ENCODE measurements at regions not wholly inside any gene's neighbourhood (a gene's known extent, or its start where the extent isn't known, plus 50 kb on each side); places are given as distances from the start of the nearest gene placed in this dataset.

DNA sequence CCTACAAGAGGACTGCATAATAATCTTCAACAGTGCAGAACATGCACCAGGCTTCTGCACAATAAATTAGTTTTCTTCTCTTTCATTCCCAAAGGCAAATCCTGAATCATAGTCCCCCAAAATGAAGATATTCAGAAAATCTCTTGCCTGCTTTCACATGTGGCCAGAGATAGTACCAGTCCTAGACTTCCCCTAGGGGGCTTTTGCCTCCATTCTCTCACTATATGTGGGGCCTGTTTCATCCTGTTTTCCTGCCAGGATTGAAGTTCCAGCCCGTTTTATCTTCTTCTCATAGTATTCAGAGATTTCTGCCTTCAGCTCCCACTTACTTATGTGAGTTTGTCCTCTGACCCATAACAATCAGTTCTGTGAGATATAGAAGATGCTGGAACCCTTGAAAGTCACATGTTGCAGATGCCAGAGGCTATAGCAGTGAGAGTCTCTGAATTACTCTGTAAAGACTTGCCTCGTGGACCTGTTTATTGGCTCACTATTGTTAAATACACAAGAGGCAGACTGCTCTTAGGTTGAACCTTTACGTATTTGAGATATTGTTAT is 421.9 kb upstream of the PCDH9 start:
- peak; percentile 38 for TF ChIP-seq CTCF (IDR thresholded peaks at IDR 0.05; ENCODE audit: low read depth, low read length)
- Histone ChIP-seq H3K27me3 (no peaks in the 10 kb centered on the region), H3K9me3 (no peaks in the 10 kb centered on the region), H3K4me3 (ENCODE audit: low read depth, low read length) (no peak overlapping the region), H3K4me1 (no peaks in the 10 kb centered on the region), H3K36me3 (no peaks in the 10 kb centered on the region)
- no peak for DNase-seq

- Histone ChIP-seq H3K36me3 (no peaks in the 10 kb centered on the region), H3K9me3 (no peaks in the 10 kb centered on the region), H3K27me3 (no peaks in the 10 kb centered on the region), H3K4me1 (no peaks in the 10 kb centered on the region), H3K4me3 (ENCODE audit: low read depth, low read length) (no peak overlapping the region)
- no peak for TF ChIP-seq CTCF (IDR thresholded peaks at IDR 0.05; ENCODE audit: low read depth, low read length)
- no peak for DNase-seq
Observed at GRCh38 chr13:67650471-67650870, 420.3 kb upstream of the PCDH9 start.

- Histone ChIP-seq H3K4me3 (ENCODE audit: low read depth, low read length) (no peak overlapping the region), H3K4me1 (no peaks in the 10 kb centered on the region), H3K9me3 (no peaks in the 10 kb centered on the region), H3K36me3 (no peaks in the 10 kb centered on the region), H3K27me3 (no peaks in the 10 kb centered on the region)
- TF ChIP-seq CTCF (IDR thresholded peaks at IDR 0.05; ENCODE audit: low read depth, low read length), result no peak
- DNase-seq, result no peak
Observed at GRCh38 chr13:67645874-67646467, 415.8 kb upstream of the PCDH9 start.

- DNase-seq, result no peak
Observed at GRCh38 chr13:67643516-67644055, 413.4 kb upstream of the PCDH9 start.

DNA sequence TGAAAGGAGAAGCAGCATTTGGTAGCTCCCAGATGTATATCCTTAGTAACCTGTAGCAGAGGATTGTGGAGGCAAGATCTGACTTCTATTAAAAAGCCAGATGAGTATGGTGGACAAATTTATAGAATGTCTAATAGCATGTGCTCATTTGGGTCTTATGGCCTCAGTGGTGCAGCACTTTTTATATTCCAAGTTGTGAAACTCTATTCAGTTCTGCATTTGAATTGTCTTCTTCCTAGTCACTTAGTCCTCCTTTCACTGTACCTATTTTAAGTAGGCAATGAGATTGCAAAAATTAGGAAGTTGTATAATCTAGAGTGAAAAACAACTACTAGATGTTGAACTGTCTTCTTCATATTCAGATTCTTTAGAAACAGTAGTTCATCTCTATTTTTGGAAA is 412.5 kb upstream of the PCDH9 start:
- Histone ChIP-seq H3K27me3 (no peaks in the 10 kb centered on the region), H3K4me1 (no peaks in the 10 kb centered on the region), H3K4me3 (ENCODE audit: low read depth, low read length) (no peak overlapping the region), H3K36me3 (no peaks in the 10 kb centered on the region), H3K9me3 (no peaks in the 10 kb centered on the region)
- DNase-seq, result no peak
- no peak for TF ChIP-seq CTCF (IDR thresholded peaks at IDR 0.05; ENCODE audit: low read depth, low read length)

More at GRCh38 chr13:67643516-67644055, 413.4 kb upstream of the PCDH9 start:
- Histone ChIP-seq H3K4me3 (ENCODE audit: low read depth, low read length) (no peak overlapping the region), H3K36me3 (no peaks in the 10 kb centered on the region), H3K9me3 (no peaks in the 10 kb centered on the region), H3K27me3 (no peaks in the 10 kb centered on the region), H3K4me1 (no peaks in the 10 kb centered on the region)
- peak; percentile 34 for TF ChIP-seq CTCF (IDR thresholded peaks at IDR 0.05; ENCODE audit: low read depth, low read length)

GRCh38 chr13:67635754-67636153 is 405.6 kb upstream of the PCDH9 start:
- H3K4me1 ChIP-seq, result peaks cover 6% of the 10 kb centered on the region
- no peaks in the 10 kb centered on the region for H3K9me3 ChIP-seq
- H3K4me3 ChIP-seq (ENCODE audit: low read depth, low read length), result no peak overlapping the region
- H3K36me3 ChIP-seq, result no peaks in the 10 kb centered on the region
- H3K27me3 ChIP-seq, result no peaks in the 10 kb centered on the region
- TF ChIP-seq CTCF (IDR thresholded peaks at IDR 0.05; ENCODE audit: low read depth, low read length), result no peak
- DNase-seq, result no peak
